Chondrocyte (in vitro differentiated cells): ENCODE measurements at regions not wholly inside any gene's neighbourhood (a gene's known extent, or its start where the extent isn't known, plus 50 kb on each side); places are given as distances from the start of the nearest gene placed in this dataset.

Source experiments
- DNase-seq: peaks from one replicate; pipeline ENCODE4 v3.0.0; 2021; ENCODE audit warnings: mixed read lengths, low spot score
- H3K27ac Mint-ChIP-seq: one replicate; pipeline ENCODE4 v1.8.0; 2021; ENCODE audit warnings: mild to moderate bottlenecking, moderate library complexity, mixed read lengths; ENCODE audit not compliant: unreplicated experiment
- H3K27me3 Mint-ChIP-seq: 2 replicates; pipeline ENCODE4 v1.8.0; 2021; ENCODE audit warnings: low read depth, mixed read lengths
- H3K36me3 Mint-ChIP-seq: 2 replicates; pipeline ENCODE4 v1.8.0; 2021; ENCODE audit warnings: low read depth, mixed read lengths
- H3K4me1 Mint-ChIP-seq: 2 replicates; pipeline ENCODE4 v1.8.0; 2021; ENCODE audit warnings: low read depth, mild to moderate bottlenecking, mixed read lengths
- H3K4me3 Mint-ChIP-seq: one replicate; pipeline ENCODE4 v1.8.0; 2021; ENCODE audit warnings: mild to moderate bottlenecking, moderate library complexity, mixed read lengths; ENCODE audit not compliant: unreplicated experiment
- H3K9me3 Mint-ChIP-seq: 2 replicates; pipeline ENCODE4 v1.8.0; 2021; ENCODE audit warnings: low read depth, mixed read lengths
- CTCF ChIP-seq: fragments of 200-600 bp; sonication (generic); IDR thresholded peaks from 2 replicates; pipeline ENCODE4 v1.5.0; 2021; ENCODE audit warnings: antibody characterized with exemption, mild to moderate bottlenecking, moderate library complexity

- TF ChIP-seq CTCF = no peak
- H3K27me3 Mint-ChIP-seq = peaks cover 7% of the 10 kb centered on the region
- H3K27ac Mint-ChIP-seq = no peak overlapping the region
- DNase-seq = no peak
- no peaks in the 10 kb centered on the region for H3K9me3 Mint-ChIP-seq
- no peak overlapping the region for H3K4me3 Mint-ChIP-seq
- H3K36me3 Mint-ChIP-seq = no peaks in the 10 kb centered on the region
- H3K4me1 Mint-ChIP-seq = peaks cover 7% of the 10 kb centered on the region
Measured at GRCh38 chr13:47094734-47095434, 198.0 kb upstream of the HTR2A start.

GRCh38 chr13:47092202-47092601 is 195.3 kb upstream of the HTR2A start:
- no peak for TF ChIP-seq CTCF
- peaks cover 12% of the 10 kb centered on the region for H3K4me1 Mint-ChIP-seq
- H3K4me3 Mint-ChIP-seq = no peak overlapping the region
- no peaks in the 10 kb centered on the region for H3K9me3 Mint-ChIP-seq
- DNase-seq = no peak
- no peak overlapping the region for H3K27ac Mint-ChIP-seq
- H3K36me3 Mint-ChIP-seq = no peaks in the 10 kb centered on the region
- H3K27me3 Mint-ChIP-seq = peaks cover 3% of the 10 kb centered on the region

GRCh38 chr13:47087841-47088240 is 191.0 kb upstream of the HTR2A start:
- DNase-seq = no peak
- peaks cover 17% of the 10 kb centered on the region for H3K4me1 Mint-ChIP-seq
- H3K27me3 Mint-ChIP-seq = peaks cover 2% of the 10 kb centered on the region
- no peaks in the 10 kb centered on the region for H3K36me3 Mint-ChIP-seq
- no peak overlapping the region for H3K4me3 Mint-ChIP-seq
- H3K27ac Mint-ChIP-seq = peak overlapping the region; percentile 80
- no peaks in the 10 kb centered on the region for H3K9me3 Mint-ChIP-seq
- TF ChIP-seq CTCF = no peak

GRCh38 chr13:47087241-47087640 is 190.4 kb upstream of the HTR2A start:
- H3K27ac Mint-ChIP-seq = no peak overlapping the region
- no peak for DNase-seq
- H3K4me1 Mint-ChIP-seq = peaks cover 17% of the 10 kb centered on the region

GRCh38 chr13:47085346-47085745 is 188.5 kb upstream of the HTR2A start:
- no peaks in the 10 kb centered on the region for H3K36me3 Mint-ChIP-seq
- H3K4me3 Mint-ChIP-seq = no peak overlapping the region
- H3K4me1 Mint-ChIP-seq = peaks cover 17% of the 10 kb centered on the region
- H3K9me3 Mint-ChIP-seq = no peaks in the 10 kb centered on the region
- H3K27me3 Mint-ChIP-seq = no peaks in the 10 kb centered on the region
- no peak overlapping the region for H3K27ac Mint-ChIP-seq
- TF ChIP-seq CTCF = no peak
- no peak for DNase-seq

More at GRCh38 chr13:47087241-47087640, 190.4 kb upstream of the HTR2A start:
- no peaks in the 10 kb centered on the region for H3K27me3 Mint-ChIP-seq
- no peaks in the 10 kb centered on the region for H3K36me3 Mint-ChIP-seq
- no peaks in the 10 kb centered on the region for H3K9me3 Mint-ChIP-seq
- no peak for TF ChIP-seq CTCF
- H3K4me3 Mint-ChIP-seq = no peak overlapping the region
